IMR-90 (cell line): ENCODE measurements at regions not wholly inside any gene's neighbourhood (a gene's known extent, or its start where the extent isn't known, plus 50 kb on each side); places are given as distances from the start of the nearest gene placed in this dataset.

ENCODE experiments used
- ATAC-seq: fragments of 200-7000 bp; cut with Tn5 transposase; 2 replicates; pipeline ENCODE4 v1.9.1; 2020; ENCODE audit warnings: low read depth, mild to moderate bottlenecking, moderate library complexity
- BruUV-seq: library from RNA; stranded (reverse); fragments of 400-500 nt; replicated peaks from 2 replicates; lab custom pipeline; 2021; lab: Mats Ljungman, UMichigan
- CTCF ChIA-PET: fragments of 300-600 bp; formaldehyde crosslinking; extraction: SDS; loops from one replicate; lab custom pipeline; 2021; ENCODE audit warnings: antibody characterized with exemption; lab: Yijun Ruan, JAX
- POLR2A ChIA-PET: fragments of 300-600 bp; sonication (Branson Sonifier 250); formaldehyde crosslinking; loops from one replicate; lab custom pipeline; 2022; ENCODE audit warnings: antibody characterized with exemption; ENCODE audit not compliant: unreplicated experiment; lab: Charles Lee
- DNase-seq: peaks from one replicate; pipeline ENCODE4 v3.0.0; 2013
- H2AFZ ChIP-seq: replicated peaks from 2 replicates; pipeline ENCODE3; 2013; ENCODE audit warnings: low read length, mild to moderate bottlenecking; ENCODE audit not compliant: poor library complexity
- H2AK5ac ChIP-seq: 2 replicates; pipeline ENCODE4 v1.6.1; 2013; ENCODE audit warnings: low read depth, low read length, inconsistent platforms
- H2AK9ac ChIP-seq: replicated peaks from 2 replicates; pipeline ENCODE3; 2013; ENCODE audit warnings: mild to moderate bottlenecking, low read depth, low read length, moderate library complexity; ENCODE audit not compliant: poor library complexity
- H2BK120ac ChIP-seq: 2 replicates; pipeline ENCODE4 v1.6.1; 2013; ENCODE audit warnings: low read depth, low read length, inconsistent platforms
- H2BK15ac ChIP-seq: 3 replicates; pipeline ENCODE4 v1.6.1; 2013; ENCODE audit warnings: low read depth, low read length, inconsistent platforms
- H2BK20ac ChIP-seq: 2 replicates; pipeline ENCODE4 v1.6.1; 2013; ENCODE audit warnings: low read depth, mild to moderate bottlenecking, inconsistent platforms, low read length, moderate library complexity
- H2BK5ac ChIP-seq: 2 replicates; pipeline ENCODE4 v1.6.1; 2013; ENCODE audit warnings: mild to moderate bottlenecking, low read depth, low read length, inconsistent platforms; ENCODE audit not compliant: poor library complexity, severe bottlenecking
- H3K14ac ChIP-seq: replicated peaks from 2 replicates; pipeline ENCODE4 v1.6.1; 2013; ENCODE audit warnings: low read depth, low read length, inconsistent platforms
- H3K18ac ChIP-seq: 2 replicates; pipeline ENCODE4 v1.6.1; 2013; ENCODE audit warnings: low read depth, low read length, control low read depth
- H3K23ac ChIP-seq: 2 replicates; pipeline ENCODE4 v1.6.1; 2013; ENCODE audit warnings: low read depth, low read length, inconsistent platforms
- H3K27ac ChIP-seq: 2 replicates; pipeline ENCODE4 v1.5.1; 2013; ENCODE audit warnings: mild to moderate bottlenecking, control low read depth, low read length; ENCODE audit not compliant: insufficient read depth
- H3K27me3 ChIP-seq: 2 replicates; pipeline ENCODE4 v1.6.1; 2013; ENCODE audit warnings: low read length; ENCODE audit not compliant: control insufficient read depth, insufficient read depth
- H3K36me3 ChIP-seq: 2 replicates; pipeline ENCODE4 v1.6.1; 2013; ENCODE audit warnings: low read length, mixed read lengths; ENCODE audit not compliant: control insufficient read depth, insufficient read depth
- H3K4ac ChIP-seq: 2 replicates; pipeline ENCODE4 v1.6.1; 2013; ENCODE audit warnings: low read depth, low read length, inconsistent platforms
- H3K4me1 ChIP-seq: 2 replicates; pipeline ENCODE4 v1.6.1; 2013; ENCODE audit warnings: low read length, mixed read lengths; ENCODE audit not compliant: control insufficient read depth, insufficient read depth
- H3K4me2 ChIP-seq: 2 replicates; pipeline ENCODE4 v1.6.1; 2013; ENCODE audit warnings: low read depth, mild to moderate bottlenecking, control low read depth, low read length, moderate library complexity
- H3K4me3 ChIP-seq: 2 replicates; pipeline ENCODE4 v1.5.1; 2013; ENCODE audit warnings: low read depth, mild to moderate bottlenecking, control low read depth, low read length, moderate library complexity; ENCODE audit not compliant: insufficient read depth
- H3K56ac ChIP-seq: 2 replicates; pipeline ENCODE4 v1.6.1; 2013; ENCODE audit warnings: low read length, inconsistent platforms; ENCODE audit not compliant: insufficient read depth; ENCODE audit errors: extremely low read depth
- H3K79me1 ChIP-seq, 2 experiments: 2 replicates each; pipeline ENCODE4 v1.6.1; 2013; ENCODE audit warnings: low read length in 2 of 2, inconsistent platforms in 1 of 2, low read depth in 1 of 2
- H3K9ac ChIP-seq: 2 replicates; pipeline ENCODE4 v1.6.1; 2013; ENCODE audit warnings: low read depth, low read length, control low read depth
- H3K9me1 ChIP-seq: 2 replicates; pipeline ENCODE4 v1.6.1; 2013; ENCODE audit warnings: low read length, inconsistent platforms; ENCODE audit not compliant: insufficient read depth
- H3K9me3 ChIP-seq: 2 replicates; pipeline ENCODE4 v1.6.1; 2013; ENCODE audit warnings: low read length; ENCODE audit not compliant: control insufficient read depth, insufficient read depth
- H4K20me1 ChIP-seq: 2 replicates; pipeline ENCODE4 v1.6.1; 2013; ENCODE audit warnings: low read length, inconsistent platforms; ENCODE audit not compliant: insufficient read depth
- H4K5ac ChIP-seq: 2 replicates; pipeline ENCODE4 v1.6.1; 2013; ENCODE audit warnings: mild to moderate bottlenecking, low read depth, low read length, control low read depth
- H4K8ac ChIP-seq, 2 experiments: 2 replicates each; pipeline ENCODE4 v1.6.1; 2013; ENCODE audit warnings: low read depth in 2 of 2, low read length in 2 of 2, control low read depth in 1 of 2, inconsistent platforms in 1 of 2
- H4K91ac ChIP-seq: 2 replicates; pipeline ENCODE4 v1.6.1; 2013; ENCODE audit warnings: low read depth, low read length, inconsistent platforms; ENCODE audit not compliant: insufficient read depth
- CEBPB ChIP-seq: IDR thresholded peaks from 2 replicates; pipeline ENCODE4 v1.6.1; 2012; ENCODE audit warnings: low read depth, low read length, improper control_type of control experiment
- CTCF ChIP-seq: conservative IDR thresholded peaks from 2 replicates; pipeline ENCODE4 v1.5.1; 2012; ENCODE audit warnings: mild to moderate bottlenecking, low read depth, low read length, improper control_type of control experiment
- ELK1 ChIP-seq: fragments of 150-350 bp; IDR thresholded peaks from 2 replicates; pipeline ENCODE4 v1.6.1; 2016; ENCODE audit warnings: low read depth, mild to moderate bottlenecking, low read length, moderate library complexity, borderline replicate concordance
- MXI1 ChIP-seq: IDR thresholded peaks from 2 replicates; pipeline ENCODE4 v1.6.1; 2012; ENCODE audit warnings: low read depth, mild to moderate bottlenecking, low read length, moderate library complexity, borderline replicate concordance
- POLR2A ChIP-seq: IDR thresholded peaks from 2 replicates; pipeline ENCODE4 v1.6.1; 2012; ENCODE audit warnings: mild to moderate bottlenecking, low read depth, low read length
- RFX5 ChIP-seq: IDR thresholded peaks from 2 replicates; pipeline ENCODE4 v1.8.0; 2012; ENCODE audit warnings: low read depth, mild to moderate bottlenecking, low read length, moderate library complexity
- USF2 ChIP-seq: fragments of 150-350 bp; IDR thresholded peaks from 2 replicates; pipeline ENCODE4 v1.6.1; 2017; ENCODE audit warnings: mild to moderate bottlenecking, antibody characterized with exemption, low read length, low read depth
- WGBS, 2 experiments: methylation state at CpG; one replicate each; pipeline versions ENCODE4 v1.1.5 to v1.1.7; 2013; ENCODE audit warnings: missing lambda C conversion rate in 2 of 2; ENCODE audit not compliant: insufficient read length in 1 of 2; ENCODE audit errors: extremely low coverage in 2 of 2; 5-methylcytosine and 5-hydroxymethylcytosine counted together
- dilution Hi-C: fragments of 300-500 bp; cut with HindIII; formaldehyde crosslinking; loops from one replicate; pipeline ENCODE4 v1.14.3; 2018; ENCODE audit warnings: low sequenced_read_pairs; ENCODE audit not compliant: unreplicated experiment
- in situ Hi-C: fragments of 300-500 bp; cut with MboI; formaldehyde crosslinking; loops from 3 replicates; pipeline ENCODE4 v1.14.3; 2019; ENCODE audit warnings: low sequenced_read_pairs, inconsistent platforms, mixed read lengths
- intact Hi-C: fragments of 100-400 bp; cut with micrococcal nuclease; formaldehyde crosslinking; loops from 2 replicates; pipeline ENCODE4 v1.10.0; 2022

- dilution Hi-C loops: no loop called here
Observed at GRCh38 chr9:103988821-103989220, 105.3 kb upstream of the SMC2 start.

More at GRCh38 chr9:103988821-103989220, 105.3 kb upstream of the SMC2 start:
- H3K4me3 ChIP-seq: no peak overlapping the region
- H3K9ac ChIP-seq: no peak overlapping the region
- no peak for TF ChIP-seq POLR2A
- TF ChIP-seq CEBPB: no peak
- no peak for TF ChIP-seq CTCF
- no peak for TF ChIP-seq MXI1
- no peak for TF ChIP-seq USF2
- TF ChIP-seq RFX5: no peak
- TF ChIP-seq ELK1: no peak
- no peaks in the 10 kb centered on the region for H4K20me1 ChIP-seq
- in situ Hi-C loops: no loop called here
- WGBS, 2 experiments: no CpG with 5 or more reads among the region's 2 CpGs
- no peak overlapping the region for H2BK15ac ChIP-seq
- H3K27ac ChIP-seq: no peak overlapping the region
- H2BK5ac ChIP-seq: no peak overlapping the region
- no peak overlapping the region for H4K8ac ChIP-seq
- H3K27me3 ChIP-seq: no peaks in the 10 kb centered on the region
- no peaks in the 10 kb centered on the region for H3K9me1 ChIP-seq
- H3K79me1 ChIP-seq: no peaks in the 10 kb centered on the region
- H3K4me1 ChIP-seq: no peaks in the 10 kb centered on the region
- H3K4me2 ChIP-seq: no peak overlapping the region
- no peak overlapping the region for H2AFZ ChIP-seq
- no peak overlapping the region for H3K4ac ChIP-seq
- no peak overlapping the region for H4K5ac ChIP-seq
- no peaks in the 10 kb centered on the region for H3K36me3 ChIP-seq
- intact Hi-C loops: no loop called here
- no peak overlapping the region for H2BK20ac ChIP-seq
- H2AK5ac ChIP-seq: no peak overlapping the region
- H3K23ac ChIP-seq: no peak overlapping the region
- ChIA-PET CTCF (no interaction called here), POLR2A (no interaction called here)
- no peak overlapping the region for H2AK9ac ChIP-seq
- ATAC-seq (no peak), DNase-seq (no peak)
- no peaks in the 10 kb centered on the region for H3K9me3 ChIP-seq
- H2BK120ac ChIP-seq: no peak overlapping the region
- H3K18ac ChIP-seq: no peak overlapping the region
- no peak overlapping the region for H3K56ac ChIP-seq
- no TSS peak for BruUV-seq
- no peak overlapping the region for H4K91ac ChIP-seq
- no peak overlapping the region for H3K14ac ChIP-seq
